GM12864 (cell line): ENCODE measurements at regions not wholly inside any gene's neighbourhood (a gene's known extent, or its start where the extent isn't known, plus 50 kb on each side); places are given as distances from the start of the nearest gene placed in this dataset.

Experiments
- DNase-seq: peaks from one replicate; pipeline ENCODE4 v3.0.0-alpha.2; 2011; ENCODE audit warnings: low read depth
- H3K4me3 ChIP-seq: 2 replicates; pipeline ENCODE4 v1.5.1; 2011; ENCODE audit warnings: mild to moderate bottlenecking, low read depth, low read length, control low read depth
- TF ChIP-seq, protein P1 (sequence below): IDR thresholded peaks from 2 replicates; pipeline ENCODE4 v1.5.1; 2011; ENCODE audit warnings: low read depth, mild to moderate bottlenecking, moderate library complexity, low read length, control low read depth, inconsistent platforms; ENCODE audit errors: missing control alignments

DNA sequence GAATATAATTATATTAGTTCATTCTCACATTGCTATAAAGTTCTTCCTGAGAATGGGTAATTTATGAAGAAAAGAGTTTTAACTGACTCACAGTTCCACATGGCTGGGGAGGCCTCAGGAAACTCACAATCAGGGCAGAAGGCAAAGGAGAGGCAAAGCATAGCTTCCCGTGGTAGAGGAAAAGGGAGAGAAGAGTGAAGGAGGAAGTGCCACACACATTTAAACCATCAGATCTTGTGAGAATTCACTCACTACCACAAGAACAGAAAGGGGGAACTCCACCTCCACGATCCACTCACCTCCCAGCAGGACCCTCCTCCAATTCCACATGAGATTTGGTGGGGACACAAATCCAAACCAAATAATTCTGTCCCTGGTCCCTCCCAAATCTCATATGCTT is 773.4 kb upstream of the INTU start:
- no peak for DNase-seq
- TF ChIP-seq, protein P1, sequence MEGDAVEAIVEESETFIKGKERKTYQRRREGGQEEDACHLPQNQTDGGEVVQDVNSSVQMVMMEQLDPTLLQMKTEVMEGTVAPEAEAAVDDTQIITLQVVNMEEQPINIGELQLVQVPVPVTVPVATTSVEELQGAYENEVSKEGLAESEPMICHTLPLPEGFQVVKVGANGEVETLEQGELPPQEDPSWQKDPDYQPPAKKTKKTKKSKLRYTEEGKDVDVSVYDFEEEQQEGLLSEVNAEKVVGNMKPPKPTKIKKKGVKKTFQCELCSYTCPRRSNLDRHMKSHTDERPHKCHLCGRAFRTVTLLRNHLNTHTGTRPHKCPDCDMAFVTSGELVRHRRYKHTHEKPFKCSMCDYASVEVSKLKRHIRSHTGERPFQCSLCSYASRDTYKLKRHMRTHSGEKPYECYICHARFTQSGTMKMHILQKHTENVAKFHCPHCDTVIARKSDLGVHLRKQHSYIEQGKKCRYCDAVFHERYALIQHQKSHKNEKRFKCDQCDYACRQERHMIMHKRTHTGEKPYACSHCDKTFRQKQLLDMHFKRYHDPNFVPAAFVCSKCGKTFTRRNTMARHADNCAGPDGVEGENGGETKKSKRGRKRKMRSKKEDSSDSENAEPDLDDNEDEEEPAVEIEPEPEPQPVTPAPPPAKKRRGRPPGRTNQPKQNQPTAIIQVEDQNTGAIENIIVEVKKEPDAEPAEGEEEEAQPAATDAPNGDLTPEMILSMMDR = no peak
- no peak overlapping the region for H3K4me3 ChIP-seq

DNA sequence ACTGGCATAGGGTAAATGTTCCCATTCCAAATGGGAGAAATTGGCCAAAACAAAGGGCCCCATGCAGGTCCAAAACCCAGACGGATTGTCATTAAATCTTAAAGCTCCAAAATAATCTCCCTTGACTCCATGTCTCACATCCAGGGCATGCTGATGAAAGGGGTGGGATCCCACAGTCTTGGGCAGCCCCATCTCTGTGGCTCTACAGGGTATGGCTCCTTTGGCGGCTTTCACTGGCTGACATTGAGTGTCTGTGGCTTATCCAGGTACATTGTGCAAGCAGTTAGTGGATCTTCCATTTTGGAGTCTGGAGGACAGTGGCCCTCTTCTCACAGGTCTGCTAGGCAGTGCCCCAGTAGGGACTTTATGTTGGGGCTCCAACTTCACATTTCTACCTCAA is 772.9 kb upstream of the INTU start:
- no peak overlapping the region for H3K4me3 ChIP-seq
- DNase-seq = no peak
- TF ChIP-seq, protein P1 = no peak

DNA sequence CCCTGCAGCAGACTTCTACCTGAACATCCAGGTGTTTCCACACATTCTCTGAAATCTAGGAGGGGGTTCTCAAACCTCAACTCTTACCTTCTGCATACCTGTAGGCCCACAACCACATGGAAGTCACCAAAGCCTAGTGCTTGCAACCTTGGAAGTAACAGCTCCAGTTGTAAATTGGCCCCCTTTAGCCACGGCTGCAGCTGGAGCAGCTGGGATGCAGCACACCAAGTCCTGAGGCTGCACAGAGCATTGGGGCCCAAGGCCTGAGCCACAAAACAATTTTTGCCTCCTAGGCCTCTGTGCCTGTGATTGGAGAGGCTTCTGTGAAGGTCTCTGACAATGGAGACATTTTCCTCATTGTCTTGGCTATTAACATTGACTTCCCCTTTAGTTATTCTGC is 772.4 kb upstream of the INTU start:
- TF ChIP-seq, protein P1 = no peak
- no peak overlapping the region for H3K4me3 ChIP-seq
- DNase-seq = no peak

DNA sequence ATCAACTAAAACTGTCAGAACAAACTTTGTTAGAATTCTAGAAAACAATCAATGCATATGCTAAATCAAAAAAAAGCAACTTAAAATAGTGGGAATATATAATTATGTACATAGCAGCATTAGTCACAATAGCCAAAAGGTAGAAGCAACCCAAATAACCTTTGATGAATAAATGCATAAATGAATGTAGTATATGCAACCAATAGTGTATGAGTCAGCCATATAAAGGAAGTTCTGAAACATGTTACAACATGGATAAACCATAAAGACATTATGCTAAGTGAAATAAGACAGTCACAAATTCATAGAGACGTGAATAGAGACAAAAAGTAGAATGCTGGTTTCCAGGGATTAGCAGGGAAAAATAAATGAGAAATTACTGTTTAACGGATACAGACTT is 762.8 kb upstream of the INTU start:
- no peak overlapping the region for H3K4me3 ChIP-seq
- no peak for DNase-seq
- TF ChIP-seq, protein P1 = no peak

DNA sequence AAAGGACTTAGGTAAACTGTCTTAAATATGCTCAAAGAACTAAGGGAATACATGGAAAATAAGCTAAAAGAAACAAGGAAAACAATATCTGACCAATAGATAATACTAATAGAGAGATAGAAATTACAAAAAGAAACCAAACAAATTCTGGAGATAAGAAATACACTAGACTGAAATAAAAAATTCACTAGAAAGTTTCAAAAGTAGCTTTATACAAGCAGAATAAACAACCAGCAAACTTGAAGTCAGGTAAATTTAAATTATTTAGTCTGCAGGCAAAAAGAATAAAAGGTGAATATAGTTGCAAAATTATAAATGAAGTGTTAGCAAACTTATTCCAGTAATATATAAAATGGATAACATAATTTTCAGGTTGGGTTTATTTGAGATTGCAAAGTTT is 760.9 kb upstream of the INTU start:
- TF ChIP-seq, protein P1 = no peak
- H3K4me3 ChIP-seq = no peak overlapping the region
- no peak for DNase-seq

DNA sequence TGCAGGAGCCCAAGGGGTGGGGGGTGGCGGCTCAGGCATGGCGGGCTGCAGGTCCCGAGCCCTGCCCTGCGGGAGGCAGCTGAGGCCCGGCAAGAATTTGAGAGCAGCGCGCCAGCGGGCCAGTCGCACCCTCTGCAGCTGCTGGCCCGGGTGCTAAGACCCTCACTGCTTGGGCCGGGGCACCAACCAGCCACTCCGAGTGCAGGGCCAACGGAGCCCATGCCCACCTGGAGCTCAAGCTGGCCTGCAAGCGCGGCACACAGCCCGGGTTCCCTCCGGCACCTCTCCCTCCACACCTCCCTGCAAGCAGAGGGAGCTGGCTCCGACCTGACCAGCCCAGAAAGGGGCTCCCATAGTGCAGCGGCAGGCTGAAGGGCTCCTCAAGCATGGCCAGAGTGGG is 758.2 kb upstream of the INTU start:
- TF ChIP-seq, protein P1 = no peak
- H3K4me3 ChIP-seq = no peak overlapping the region
- no peak for DNase-seq

DNA sequence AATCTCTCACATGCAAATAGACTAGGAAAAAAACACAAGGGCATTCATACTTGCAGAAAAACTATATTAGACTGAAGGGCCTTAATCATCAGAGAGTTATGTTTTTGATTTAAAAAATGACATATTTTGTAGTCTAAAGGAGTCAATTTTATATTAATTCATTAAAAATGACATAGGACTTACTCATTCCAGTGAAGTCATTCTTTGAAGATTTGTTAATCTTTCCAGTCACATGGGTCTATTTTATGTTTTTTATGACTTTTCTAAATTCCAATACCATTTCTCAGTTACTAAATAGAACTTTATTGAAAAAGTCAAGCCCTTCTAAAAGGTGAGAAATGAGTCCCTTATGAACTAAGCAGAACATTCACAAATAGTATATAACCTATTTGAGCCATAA is 743.8 kb upstream of the INTU start:
- TF ChIP-seq, protein P1 = no peak
- no peak overlapping the region for H3K4me3 ChIP-seq
- DNase-seq = no peak
